K562 (cell line): ENCODE measurements at regions not wholly inside any gene's neighbourhood (a gene's known extent, or its start where the extent isn't known, plus 50 kb on each side); places are given as distances from the start of the nearest gene placed in this dataset.

Experiments
- ATF1 ChIP-seq, 2 experiments: fragments of 450-650 bp in 1 of 2; IDR thresholded peaks; 2 replicates each; pipeline ENCODE4 v1.6.1; 2016; ENCODE audit warnings: missing compliant biosample characterization in 1 of 2, missing genetic modification characterization in 1 of 2
- CBX2 ChIP-seq: fragments of 200-600 bp; sonication (generic); IDR thresholded peaks from one replicate; pipeline ENCODE4 v1.6.1; 2012; ENCODE audit warnings: mild to moderate bottlenecking, low read length, inconsistent platforms; ENCODE audit not compliant: insufficient read depth, poor library complexity, severe bottlenecking
- ERF ChIP-seq: fragments of 450-650 bp; formaldehyde crosslinking; IDR thresholded peaks from 2 replicates; pipeline ENCODE4 v1.4.0; 2020; ENCODE audit warnings: mild to moderate bottlenecking, mixed read lengths
- EZH2 ChIP-seq: IDR thresholded peaks from 2 replicates; pipeline ENCODE4 v1.6.1; 2012; ENCODE audit warnings: low read depth, mild to moderate bottlenecking, inconsistent platforms, low read length, borderline replicate concordance
- GABPA ChIP-seq: fragments of 200-800 bp; sonication (Bioruptor generic); conservative IDR thresholded peaks from 2 replicates; pipeline ENCODE4 v1.6.1; 2016; ENCODE audit warnings: low read depth, missing genetic modification characterization, missing compliant biosample characterization
- GATA2 ChIP-seq: sonication (generic); formaldehyde crosslinking; IDR thresholded peaks from 2 replicates; pipeline ENCODE4 v1.4.0; 2020; ENCODE audit warnings: mild to moderate bottlenecking, missing genetic modification reagents
- MED1 ChIP-seq: sonication (generic); formaldehyde crosslinking; IDR thresholded peaks from 2 replicates; pipeline ENCODE4 v1.8.1; 2023; ENCODE audit warnings: missing genetic modification reagents, borderline replicate concordance
- MXI1 ChIP-seq: IDR thresholded peaks from 2 replicates; pipeline ENCODE4 v1.6.1; 2011; ENCODE audit warnings: low read depth, mild to moderate bottlenecking, improper control_type of control experiment, low read length
- NUFIP1 ChIP-seq: fragments of 450-650 bp; IDR thresholded peaks from 2 replicates; pipeline ENCODE4 v1.6.1; 2018; ENCODE audit not compliant: partially characterized antibody
- POU5F1 ChIP-seq: fragments of 150-350 bp; IDR thresholded peaks from 2 replicates; pipeline ENCODE4 v1.6.1; 2014; ENCODE audit warnings: borderline replicate concordance, low read length, low read depth, mild to moderate bottlenecking; ENCODE audit not compliant: partially characterized antibody
- TF ChIP-seq, protein P1 (sequence below): sonication (generic); formaldehyde crosslinking; IDR thresholded peaks from 2 replicates; pipeline ENCODE4 v1.9.0; 2022; ENCODE audit warnings: mild to moderate bottlenecking, missing genetic modification reagents
- TF ChIP-seq, protein P2 (sequence below): sonication (generic); formaldehyde crosslinking; IDR thresholded peaks from 2 replicates; pipeline ENCODE4 v1.8.0; 2022; ENCODE audit warnings: mild to moderate bottlenecking, low read depth, missing genetic modification reagents

DNA sequence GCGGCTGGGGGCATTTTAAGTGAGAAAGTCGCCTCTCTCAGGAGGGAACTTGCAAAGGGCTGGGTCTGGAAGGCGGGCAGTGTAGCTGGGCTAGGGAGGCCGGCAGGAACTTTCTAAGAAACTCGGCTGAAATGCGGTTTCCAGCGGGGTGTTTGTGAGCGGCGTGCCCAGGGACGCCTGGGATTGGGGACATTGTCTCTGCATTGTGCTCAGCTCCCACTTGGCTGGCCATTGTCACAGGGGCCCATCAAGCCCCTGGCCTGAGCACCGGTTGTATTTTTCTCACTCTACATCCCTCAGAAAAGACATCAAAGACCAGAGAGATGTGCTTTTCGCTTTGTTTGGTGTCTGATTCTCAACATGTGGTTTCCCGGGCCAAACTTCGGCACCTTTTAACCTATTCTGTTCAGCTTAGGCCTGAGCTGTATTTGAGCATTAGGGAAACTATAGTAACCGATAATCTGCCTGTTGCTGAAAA, 291.1 kb upstream of the IRX3 start:
- TF ChIP-seq, protein P1, sequence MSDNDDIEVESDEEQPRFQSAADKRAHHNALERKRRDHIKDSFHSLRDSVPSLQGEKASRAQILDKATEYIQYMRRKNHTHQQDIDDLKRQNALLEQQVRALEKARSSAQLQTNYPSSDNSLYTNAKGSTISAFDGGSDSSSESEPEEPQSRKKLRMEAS (CRISPR knock-in tag): no peak
- TF ChIP-seq GABPA (tag) (no peak), EZH2 (no peak), MED1 (no peak), ATF1 (CRISPR knock-in tag; IDR thresholded peaks at IDR 0.05) (no peak), ATF1 (tag; IDR thresholded peaks at IDR 0.05) (no peak), ERF (CRISPR knock-in tag) (no peak), NUFIP1 (no peak), GATA2 (no peak), MXI1 (no peak), POU5F1 (no peak), CBX2 (no peak)
- TF ChIP-seq, protein P2, sequence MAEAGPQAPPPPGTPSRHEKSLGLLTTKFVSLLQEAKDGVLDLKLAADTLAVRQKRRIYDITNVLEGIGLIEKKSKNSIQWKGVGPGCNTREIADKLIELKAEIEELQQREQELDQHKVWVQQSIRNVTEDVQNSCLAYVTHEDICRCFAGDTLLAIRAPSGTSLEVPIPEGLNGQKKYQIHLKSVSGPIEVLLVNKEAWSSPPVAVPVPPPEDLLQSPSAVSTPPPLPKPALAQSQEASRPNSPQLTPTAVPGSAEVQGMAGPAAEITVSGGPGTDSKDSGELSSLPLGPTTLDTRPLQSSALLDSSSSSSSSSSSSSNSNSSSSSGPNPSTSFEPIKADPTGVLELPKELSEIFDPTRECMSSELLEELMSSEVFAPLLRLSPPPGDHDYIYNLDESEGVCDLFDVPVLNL (CRISPR knock-in tag): no peak
